HG02571 (cell line): ENCODE measurements at regions not wholly inside any gene's neighbourhood (a gene's known extent, or its start where the extent isn't known, plus 50 kb on each side); places are given as distances from the start of the nearest gene placed in this dataset.

ENCODE experiments used
- ATAC-seq: cut with Tn5 transposase; IDR thresholded peaks from one replicate; pipeline ENCODE4 v1.9.1; 2021; ENCODE audit warnings: mild to moderate bottlenecking, moderate library complexity; ENCODE audit not compliant: unreplicated experiment

GRCh38 chr2:129777762-129778583, 201.5 kb upstream of the RAB6C start:
- ATAC-seq = no peak

- ATAC-seq = no peak
Measured at GRCh38 chr2:129778584-129778877, 200.9 kb upstream of the RAB6C start.

- ATAC-seq = no peak
Measured at GRCh38 chr2:129779783-129780182, 199.7 kb upstream of the RAB6C start.

- ATAC-seq = no peak
Measured at GRCh38 chr2:129780316-129781270, 198.9 kb upstream of the RAB6C start.

- no peak for ATAC-seq
Measured at GRCh38 chr2:129781749-129782632, 197.5 kb upstream of the RAB6C start.

- ATAC-seq = no peak
Measured at GRCh38 chr2:129782633-129782990, 196.9 kb upstream of the RAB6C start.

- ATAC-seq = no peak
Measured at GRCh38 chr2:129784486-129784885, 195.0 kb upstream of the RAB6C start.

- ATAC-seq = no peak
Measured at GRCh38 chr2:129791712-129792111, 187.8 kb upstream of the RAB6C start.

- ATAC-seq = no peak
Measured at GRCh38 chr2:129793431-129793902, 186.0 kb upstream of the RAB6C start.

- no peak for ATAC-seq
Measured at GRCh38 chr2:129794116-129794515, 185.3 kb upstream of the RAB6C start.

- no peak for ATAC-seq
Measured at GRCh38 chr2:129794540-129794939, 184.9 kb upstream of the RAB6C start.

- ATAC-seq = no peak
Measured at GRCh38 chr2:129796225-129796624, 183.2 kb upstream of the RAB6C start.

- ATAC-seq = no peak
Measured at GRCh38 chr2:129796801-129797488, 182.5 kb upstream of the RAB6C start.

GRCh38 chr2:129797489-129798300, 181.8 kb upstream of the RAB6C start:
- no peak for ATAC-seq

GRCh38 chr2:129798301-129798581, 181.2 kb upstream of the RAB6C start:
- ATAC-seq = no peak

GRCh38 chr2:129798626-129799025, 180.8 kb upstream of the RAB6C start:
- ATAC-seq = no peak

- ATAC-seq = no peak
Measured at GRCh38 chr2:129799036-129799958, 180.2 kb upstream of the RAB6C start.

- ATAC-seq = no peak
Measured at GRCh38 chr2:129800285-129800684, 179.2 kb upstream of the RAB6C start.

GRCh38 chr2:129800686-129801085, 178.8 kb upstream of the RAB6C start:
- no peak for ATAC-seq
